NCI-H460 (cell line): ENCODE measurements at regions not wholly inside any gene's neighbourhood (a gene's known extent, or its start where the extent isn't known, plus 50 kb on each side); places are given as distances from the start of the nearest gene placed in this dataset.
"Not testable (repeated sequence)": the region's sequence is repeated elsewhere in the genome, so short reads cannot be mapped to it uniquely, and the experiment has no call there.

Experiments
- DNase-seq: peaks from one replicate; pipeline ENCODE4 v3.0.0-alpha.2; 2016; ENCODE audit warnings: low read depth; ENCODE audit errors: extremely low read depth

GRCh38 chr10:36880898-36881297 lies 244.5 kb upstream of the ANKRD30A start:
- peak; percentile 11 for DNase-seq

DNA sequence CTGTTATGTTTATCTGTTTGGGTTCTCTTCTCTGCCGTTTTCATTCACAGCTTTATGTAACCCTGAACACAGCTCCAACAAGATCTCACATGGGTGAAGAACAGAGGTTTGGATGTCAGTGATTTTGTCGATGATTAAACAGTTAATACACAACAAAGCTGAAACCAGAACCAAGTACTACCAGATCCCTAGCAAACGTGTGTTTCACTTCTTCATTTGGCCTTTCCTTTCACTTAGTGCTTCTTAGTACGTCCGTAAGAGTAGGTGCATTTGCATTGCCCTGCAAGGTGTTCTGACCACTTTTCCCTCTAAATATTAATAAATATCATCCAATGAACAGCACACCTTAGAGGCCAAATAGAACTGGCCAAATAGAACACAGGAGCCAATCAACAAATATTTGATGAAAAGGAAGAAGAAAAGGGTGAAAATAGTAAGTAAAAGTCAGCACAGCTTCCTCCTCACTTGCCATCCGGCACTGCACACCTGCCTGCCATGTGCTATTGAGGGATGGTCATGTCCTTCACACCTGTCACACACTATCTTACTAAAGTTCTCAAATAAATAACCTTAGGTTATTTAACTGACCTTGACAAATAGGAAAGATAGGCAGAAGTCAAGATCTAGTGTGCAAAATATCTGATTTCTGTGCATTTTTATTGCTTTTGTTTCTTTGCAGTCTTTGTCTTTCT lies 252.6 kb upstream of the ANKRD30A start:
- DNase-seq: no peak

DNA sequence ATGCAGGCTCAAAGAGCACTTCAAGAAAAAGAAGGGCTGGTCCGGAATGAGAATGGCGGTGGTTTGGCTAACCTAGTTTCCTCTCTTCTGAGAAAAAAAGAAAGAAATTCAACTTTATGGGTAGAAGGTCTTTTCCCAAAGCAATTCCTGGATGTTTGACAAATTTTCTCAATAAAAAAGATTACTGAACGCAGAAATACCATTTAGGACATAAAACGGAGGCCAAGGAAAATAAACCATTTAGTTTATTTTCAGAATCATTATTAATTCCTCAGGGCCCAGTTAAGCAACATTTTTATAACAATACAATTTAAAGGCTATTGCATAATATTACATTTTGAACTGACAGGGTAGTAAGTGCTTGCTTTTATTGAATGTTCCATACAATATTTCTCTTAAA lies 284.6 kb upstream of the ANKRD30A start:
- no peak for DNase-seq

DNA sequence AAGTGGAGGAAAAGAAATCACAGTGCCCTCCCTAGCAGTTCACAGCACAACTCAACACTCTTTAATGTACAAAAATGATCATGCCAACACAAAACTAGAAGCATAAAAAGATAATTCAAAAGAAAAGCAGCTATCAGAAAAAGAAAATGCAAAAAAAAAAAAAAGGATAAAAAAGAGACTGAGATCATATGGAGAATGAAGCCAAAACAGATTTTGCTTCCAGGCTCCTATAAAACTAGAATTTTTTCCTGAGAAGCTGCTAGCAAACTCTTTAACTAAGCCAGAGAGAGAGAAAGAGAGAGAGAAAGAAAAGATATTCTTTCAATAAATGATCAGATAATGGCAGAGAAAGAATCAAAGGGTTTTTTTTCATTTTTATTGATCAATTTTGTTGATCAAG lies 288.0 kb upstream of the ANKRD30A start:
- DNase-seq: no peak

DNA sequence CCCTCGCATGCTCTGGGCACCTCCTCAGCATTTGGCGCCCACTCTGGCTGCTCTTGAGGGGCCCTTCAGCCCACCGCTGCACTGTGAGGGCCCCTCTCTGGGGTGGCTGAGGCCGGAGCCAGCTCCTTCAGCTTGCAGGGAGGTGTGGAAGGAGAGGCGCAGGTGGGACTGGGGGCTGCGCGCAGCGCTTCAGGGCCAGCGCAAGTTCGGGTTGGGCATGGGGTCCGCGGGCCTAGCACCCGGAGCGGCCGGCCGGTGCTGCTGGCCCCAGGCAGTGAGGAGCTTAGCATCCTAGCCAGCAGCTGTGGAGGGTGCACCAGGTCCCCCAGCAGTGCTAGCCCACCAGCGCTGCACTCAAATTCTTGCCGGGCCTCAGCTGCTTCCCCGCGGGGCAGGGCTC lies 305.6 kb upstream of the ANKRD30A start:
- no peak for DNase-seq

GRCh38 chr10:36817898-36818297 lies 307.5 kb upstream of the ANKRD30A start:
- no peak for DNase-seq

DNA sequence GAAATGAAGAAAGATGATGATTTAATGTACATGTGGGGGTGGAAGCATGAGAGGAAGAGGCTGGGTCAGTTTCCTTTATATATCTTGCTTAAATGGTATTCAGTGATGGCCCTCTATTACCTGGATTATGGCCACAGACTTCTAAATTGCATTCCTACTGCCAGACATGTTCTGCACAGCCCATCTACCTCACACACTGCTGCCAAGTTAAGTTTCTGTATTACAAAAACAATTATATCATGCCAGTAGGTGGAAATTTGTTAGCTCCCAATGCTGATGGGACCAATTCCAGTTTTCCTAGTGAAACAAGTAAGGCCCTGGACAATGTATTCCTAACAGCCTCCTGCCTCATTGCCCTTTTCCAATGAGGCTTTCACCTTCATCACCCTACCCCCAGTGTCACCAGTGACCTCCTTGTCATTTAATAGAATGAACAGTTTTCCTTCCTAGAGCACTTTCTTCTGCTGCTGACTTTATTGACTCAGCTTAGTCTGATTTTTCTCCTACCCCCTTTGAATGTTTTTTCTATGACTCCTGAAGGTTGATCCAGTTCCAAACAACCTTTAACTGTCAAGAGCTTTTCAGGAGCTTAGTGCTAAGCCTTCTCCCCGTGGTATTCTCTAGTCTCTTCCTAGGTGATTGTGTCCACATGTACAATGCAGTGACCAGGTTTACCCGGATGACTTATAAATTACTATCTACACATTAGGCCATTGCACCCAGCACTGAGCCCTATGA lies 316.6 kb upstream of the ANKRD30A start:
- DNase-seq: no peak

DNA sequence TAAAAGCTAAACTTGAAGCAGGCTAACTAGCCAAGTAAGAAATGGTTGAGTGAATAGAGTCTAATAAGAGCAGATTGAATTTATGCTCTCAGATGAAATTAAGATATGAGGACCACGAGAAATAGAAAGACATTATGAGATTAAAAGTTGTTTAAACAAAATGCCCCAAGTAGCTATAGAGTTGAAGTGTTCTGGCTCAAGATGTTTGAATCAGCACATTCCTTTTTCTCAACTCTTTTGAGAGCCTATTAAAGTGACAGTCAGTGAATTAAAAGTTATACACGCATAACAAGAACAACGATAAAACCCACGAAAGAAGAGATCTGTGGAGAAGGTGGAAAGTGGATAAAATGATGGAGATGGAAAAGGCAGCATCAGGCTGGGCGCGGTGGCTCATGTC lies 322.2 kb upstream of the ANKRD30A start:
- DNase-seq: no peak

- no peak for DNase-seq
Measured at GRCh38 chr10:36802490-36803153, 322.8 kb upstream of the ANKRD30A start.

DNA sequence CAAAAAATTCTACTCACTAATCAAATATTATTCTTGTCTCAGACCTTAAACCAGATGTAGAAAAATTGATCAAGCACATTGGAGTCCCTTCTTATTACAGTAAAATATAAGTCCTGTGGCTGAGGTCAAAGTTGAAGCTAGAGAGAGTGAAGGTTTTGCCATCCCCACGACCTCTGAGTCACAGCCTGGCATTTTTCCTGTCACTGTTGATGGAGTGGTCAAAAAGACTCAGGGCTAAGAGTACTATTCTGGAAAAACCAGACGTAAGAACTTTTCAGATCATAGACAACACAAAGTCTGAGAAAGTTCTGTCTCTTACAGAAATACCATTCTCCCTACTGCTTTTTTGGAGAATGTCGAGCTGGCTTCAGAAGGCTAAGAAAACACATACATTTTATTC lies 323.7 kb upstream of the ANKRD30A start:
- no peak for DNase-seq

DNA sequence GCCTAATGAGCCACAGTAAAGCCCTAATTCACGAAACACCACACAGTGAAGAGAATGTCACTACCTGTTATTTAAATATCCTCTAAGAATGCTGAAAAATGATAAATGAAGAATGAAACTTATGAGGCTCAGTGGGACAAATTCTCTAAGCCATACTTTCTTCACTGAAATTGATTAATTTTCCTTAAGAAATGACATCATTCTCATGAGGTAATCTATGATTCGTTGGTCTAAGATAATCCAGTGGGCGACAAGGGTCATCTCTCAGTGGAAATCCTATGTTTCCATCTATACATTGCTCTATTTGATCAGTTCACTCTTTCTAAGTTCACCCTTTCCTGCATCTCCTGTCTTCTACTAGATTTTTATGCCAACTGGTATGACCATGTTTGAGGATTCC lies 330.4 kb upstream of the ANKRD30A start:
- no peak for DNase-seq

GRCh38 chr10:36789974-36790373 lies 335.4 kb upstream of the ANKRD30A start:
- DNase-seq: no peak

- no peak for DNase-seq
Measured at GRCh38 chr10:36788152-36788551, 337.2 kb upstream of the ANKRD30A start.

DNA sequence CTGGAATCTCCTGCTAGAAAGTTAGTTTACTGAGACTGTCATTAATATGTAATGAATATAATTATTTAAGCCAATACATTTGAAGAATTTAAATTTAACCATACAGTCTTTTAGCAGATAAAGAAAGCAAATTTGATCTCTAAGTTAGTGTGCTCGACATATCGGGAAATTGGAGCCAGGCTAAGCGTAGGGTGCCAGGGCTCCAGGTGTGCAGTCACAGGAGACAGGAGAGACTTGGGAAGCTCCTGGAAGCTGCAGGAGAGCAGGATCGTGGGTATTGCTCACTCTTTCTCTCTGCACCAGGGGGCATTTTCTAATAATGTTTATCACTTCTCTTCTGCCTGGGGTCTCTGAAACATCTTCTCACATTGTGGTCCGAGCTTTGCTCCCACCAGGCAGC lies 342.0 kb upstream of the ANKRD30A start:
- DNase-seq: no peak

GRCh38 chr10:36781570-36781969 lies 343.8 kb upstream of the ANKRD30A start:
- no peak for DNase-seq

DNA sequence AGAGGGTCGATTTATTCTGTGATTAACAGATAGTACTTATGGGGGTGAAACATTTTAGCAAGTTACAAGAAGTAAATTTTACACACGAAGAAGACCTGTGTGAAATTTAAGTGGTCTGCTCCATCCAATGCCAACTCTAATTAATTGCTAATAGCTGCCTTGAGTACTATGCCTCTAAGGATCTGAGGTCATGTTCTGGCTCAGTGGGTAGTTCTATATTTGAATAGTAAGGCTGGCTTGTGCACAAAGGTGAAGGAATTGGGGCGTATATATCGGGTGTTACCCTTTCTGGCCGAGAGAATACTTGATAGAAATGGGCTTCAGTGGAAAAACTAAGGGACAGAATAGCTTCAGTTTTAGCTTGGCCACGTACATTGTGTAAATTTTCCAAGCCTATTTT lies 345.2 kb upstream of the ANKRD30A start:
- no peak for DNase-seq

- peak; percentile 62 for DNase-seq
Measured at GRCh38 chr10:36779238-36779846, 346.1 kb upstream of the ANKRD30A start.

DNA sequence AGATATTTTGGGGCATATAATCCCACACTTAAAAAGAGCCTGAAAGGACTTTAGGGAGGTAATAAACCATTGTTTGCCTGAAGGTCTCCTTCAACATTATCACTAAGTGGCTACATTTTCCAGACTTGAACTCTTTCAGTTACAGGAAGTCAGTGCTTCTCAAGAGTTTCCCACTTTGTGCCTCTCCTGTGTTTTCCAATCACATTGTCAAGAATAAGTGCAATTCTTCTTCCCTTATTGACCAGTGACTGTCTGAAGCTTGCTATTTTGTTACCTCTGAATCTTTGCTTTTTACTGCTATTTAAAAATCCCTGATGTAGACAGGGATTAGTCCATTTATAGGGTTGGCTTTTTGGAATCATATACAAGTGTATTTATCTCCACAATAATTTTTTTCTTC lies 346.7 kb upstream of the ANKRD30A start:
- DNase-seq: no peak

- no peak for DNase-seq
Measured at GRCh38 chr10:36773652-36774051, 351.7 kb upstream of the ANKRD30A start.

DNA sequence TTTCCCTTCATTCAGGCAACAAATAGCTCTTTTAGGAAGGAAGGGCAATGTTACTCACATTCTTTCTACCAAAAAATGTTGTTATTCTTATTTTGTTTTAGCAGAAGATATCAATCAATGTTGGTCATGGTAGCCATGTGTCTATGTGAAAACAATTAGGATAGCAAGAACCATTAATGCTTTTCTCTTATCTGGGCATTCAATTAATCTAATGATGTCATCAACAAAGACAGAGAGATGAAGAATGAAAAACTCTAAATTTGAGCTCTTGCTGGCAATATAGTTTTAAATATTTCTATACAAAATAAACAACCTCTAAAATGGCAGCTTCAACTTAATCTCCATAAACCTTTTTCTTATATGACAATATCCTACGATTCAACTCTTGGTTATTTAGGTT lies 353.7 kb upstream of the ANKRD30A start:
- no peak for DNase-seq

DNA sequence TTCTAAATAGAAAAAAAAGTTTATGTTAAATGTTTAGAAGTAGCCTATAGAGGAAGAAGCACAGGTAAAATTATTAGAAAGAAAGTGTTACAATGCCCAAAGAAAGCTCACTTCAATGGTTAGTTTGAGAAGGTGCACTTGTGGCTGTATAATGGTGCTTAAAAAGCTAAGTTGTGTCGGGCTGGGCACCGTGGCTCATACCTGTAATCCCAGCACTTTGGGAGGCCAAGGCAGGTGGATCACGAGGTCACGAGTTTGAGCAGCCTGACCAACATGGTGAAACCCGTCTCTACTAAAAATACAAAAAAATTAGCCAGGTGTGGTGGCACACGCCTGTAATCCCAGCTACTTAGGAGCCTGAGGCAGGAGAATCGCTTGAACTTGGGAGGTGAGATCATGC lies 355.7 kb upstream of the ANKRD30A start:
- not testable (repeated sequence) for DNase-seq

- no peak for DNase-seq
Measured at GRCh38 chr10:36766940-36767339, 358.5 kb upstream of the ANKRD30A start.
